ENCODE measurements at regions not wholly inside any gene's neighbourhood (a gene's known extent, or its start where the extent isn't known, plus 50 kb on each side); places are given as distances from the start of the nearest gene placed in this dataset.

DNA sequence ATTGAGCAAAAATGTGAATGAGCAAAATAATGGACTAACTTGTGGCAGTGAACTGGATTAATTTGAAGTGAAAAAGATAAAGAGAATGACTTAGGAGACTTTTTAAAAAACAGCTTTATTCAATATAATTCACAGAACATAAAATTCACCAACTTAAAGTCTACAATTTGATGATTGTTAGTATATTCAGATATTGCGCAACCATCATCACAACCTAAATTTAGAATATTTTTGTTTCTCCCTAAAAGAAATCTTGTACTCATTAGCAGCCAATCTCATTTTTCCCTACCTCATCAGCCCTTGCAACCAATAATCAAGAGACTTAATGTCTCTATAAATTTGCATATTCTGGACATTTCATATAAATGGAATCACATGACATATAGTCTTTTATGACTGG lies 496.5 kb downstream of the IGSF11 start:
- TF ChIP-seq EZH2 (IDR thresholded peaks at IDR 0.05; ENCODE audit: insufficient read depth, poor library complexity, severe bottlenecking) (no peak), EZH2phosphoT487 (IDR thresholded peaks at IDR 0.05; ENCODE audit: insufficient read depth, low read depth) (no peak)

Data from GM23248 (cell line).